Caco-2 (cell line): ENCODE measurements at regions not wholly inside any gene's neighbourhood (a gene's known extent, or its start where the extent isn't known, plus 50 kb on each side); places are given as distances from the start of the nearest gene placed in this dataset.

Experiments used
- BruUV-seq: library from RNA; stranded (reverse); fragments of 400-500 nt; replicated peaks from 2 replicates; lab custom pipeline; 2021; lab: Mats Ljungman, UMichigan
- CTCF ChIA-PET: fragments of 300-600 bp; sonication (Branson Sonifier 250); formaldehyde crosslinking; loops from one replicate; lab custom pipeline; 2022; ENCODE audit warnings: antibody characterized with exemption; lab: Charles Lee
- POLR2A ChIA-PET: fragments of 300-600 bp; sonication (Branson Sonifier 250); formaldehyde crosslinking; loops from one replicate; lab custom pipeline; 2022; ENCODE audit warnings: antibody characterized with exemption; lab: Charles Lee
- DNase-seq, 2 experiments: peaks; one replicate each; pipeline versions ENCODE4 v3.0.0 to v3.0.0-alpha.2; 2020 to 2022
- H3K27me3 ChIP-seq: replicated peaks from 2 replicates; pipeline ENCODE4 v1.6.0; 2011; ENCODE audit warnings: low read length; ENCODE audit not compliant: control insufficient read depth, insufficient read depth
- H3K36me3 ChIP-seq: 2 replicates; pipeline ENCODE4 v1.5.1; 2011; ENCODE audit warnings: low read length; ENCODE audit not compliant: control insufficient read depth, insufficient read depth
- H3K4me1 ChIP-seq: fragments of 250-450 bp; sonication (Bioruptor Pico); 2 replicates; pipeline ENCODE4 v1.5.1; 2020; ENCODE audit warnings: mild to moderate bottlenecking
- H3K4me3 ChIP-seq: 2 replicates; pipeline ENCODE4 v1.5.1; 2011; ENCODE audit warnings: low read depth, mild to moderate bottlenecking, control low read depth, low read length
- H3K9me3 ChIP-seq: fragments of 250-450 bp; sonication (Bioruptor Pico); 2 replicates; pipeline ENCODE4 v1.5.1; 2020; ENCODE audit warnings: mild to moderate bottlenecking, moderate library complexity
- H3K27ac Mint-ChIP-seq: one replicate; pipeline ENCODE4 v1.8.0; 2022; ENCODE audit warnings: mixed read lengths; ENCODE audit not compliant: unreplicated experiment
- H3K27me3 Mint-ChIP-seq: one replicate; pipeline ENCODE4 v1.8.0; 2022; ENCODE audit warnings: mixed read lengths; ENCODE audit not compliant: insufficient read depth, unreplicated experiment
- H3K36me3 Mint-ChIP-seq: one replicate; pipeline ENCODE4 v1.8.0; 2022; ENCODE audit warnings: mild to moderate bottlenecking, mixed read lengths; ENCODE audit not compliant: insufficient read depth, unreplicated experiment
- H3K4me1 Mint-ChIP-seq: one replicate; pipeline ENCODE4 v1.8.0; 2022; ENCODE audit warnings: low read depth, mixed read lengths; ENCODE audit not compliant: unreplicated experiment
- H3K4me3 Mint-ChIP-seq: one replicate; pipeline ENCODE4 v1.8.0; 2022; ENCODE audit warnings: mild to moderate bottlenecking, moderate library complexity, mixed read lengths; ENCODE audit not compliant: unreplicated experiment
- H3K9me3 Mint-ChIP-seq: one replicate; pipeline ENCODE4 v1.8.0; 2022; ENCODE audit warnings: mixed read lengths; ENCODE audit not compliant: unreplicated experiment
- CTCF ChIP-seq, 2 experiments: fragments of 200-600 bp in 1 of 2; IDR thresholded peaks; 1 replicate in 1 of 2; 2 replicates in 1 of 2; pipeline versions ENCODE4 v1.5.1 to v1.8.0; 2011 to 2022; ENCODE audit warnings: antibody characterized with exemption in 1 of 2, control low read depth in 1 of 2, inconsistent platforms in 1 of 2, low read depth in 1 of 2, low read length in 1 of 2, mild to moderate bottlenecking in 1 of 2, moderate library complexity in 1 of 2; ENCODE audit not compliant: insufficient read depth in 1 of 2, severe bottlenecking in 1 of 2, unreplicated experiment in 1 of 2
- intact Hi-C: fragments of 100-400 bp; cut with micrococcal nuclease; formaldehyde crosslinking; loops from one replicate; pipeline ENCODE4 v1.10.0; 2022; ENCODE audit not compliant: unreplicated experiment

GRCh38 chr16:75854152-75854551, 127.9 kb upstream of the CPHXL start:
- intact Hi-C loops = no loop called here
- H3K27me3 ChIP-seq = no peaks in the 10 kb centered on the region
- POLR2A ChIA-PET = interaction anchor here (0.5 kb wide), 1 partner anchor 90 kb away, joined by 3 read pairs; no protein-coding TSS in a partner anchor
- H3K4me3 ChIP-seq = no peak overlapping the region
- H3K27me3 Mint-ChIP-seq = no peaks in the 10 kb centered on the region
- no TSS peak for BruUV-seq
- no peak overlapping the region for H3K4me3 Mint-ChIP-seq
- H3K36me3 ChIP-seq = no peaks in the 10 kb centered on the region; the same call in 1 of the 2 replicates
- TF ChIP-seq CTCF (IDR thresholded peaks at IDR 0.05; ENCODE audit: insufficient read depth in 1 of 2, low read depth in 1 of 2, low read length in 1 of 2, severe bottlenecking in 1 of 2, unreplicated experiment in 1 of 2) = no peak
- no peaks in the 10 kb centered on the region for H3K36me3 Mint-ChIP-seq
- DNase-seq = peak; percentile 24 to 38
- H3K4me1 ChIP-seq = peaks cover 10% of the 10 kb centered on the region
- H3K27ac Mint-ChIP-seq = no peak overlapping the region
- CTCF ChIA-PET = no interaction called here
- no peaks in the 10 kb centered on the region for H3K9me3 Mint-ChIP-seq
- peaks cover 14% of the 10 kb centered on the region for H3K4me1 Mint-ChIP-seq
- H3K9me3 ChIP-seq = no peaks in the 10 kb centered on the region

- Histone ChIP-seq H3K4me1 (0 out of 2 replicates have a peak, but pooled peaks cover 10% of the 10 kb centered on the region), H3K9me3 (no peaks in the 10 kb centered on the region), H3K36me3 (no peaks in the 10 kb centered on the region; the same call in 1 of the 2 replicates), H3K27me3 (no peaks in the 10 kb centered on the region), H3K4me3 (no peak overlapping the region)
- Mint-ChIP-seq H3K27ac (no peak overlapping the region), H3K36me3 (no peaks in the 10 kb centered on the region), H3K4me3 (no peak overlapping the region), H3K27me3 (no peaks in the 10 kb centered on the region), H3K9me3 (no peaks in the 10 kb centered on the region), H3K4me1 (no peaks in the 10 kb centered on the region)
- ChIA-PET POLR2A (no interaction called here), CTCF (no interaction called here)
- no peak for DNase-seq
- no peak for TF ChIP-seq CTCF (IDR thresholded peaks at IDR 0.05; ENCODE audit: insufficient read depth in 1 of 2, low read depth in 1 of 2, low read length in 1 of 2, severe bottlenecking in 1 of 2, unreplicated experiment in 1 of 2)
- no TSS peak for BruUV-seq
- intact Hi-C loops = no loop called here
Measured at GRCh38 chr16:75860326-75861053, 134.2 kb upstream of the CPHXL start.

- BruUV-seq = no TSS peak
- no peaks in the 10 kb centered on the region for H3K27me3 ChIP-seq
- 0 out of 2 replicates have a peak, but pooled peaks cover 10% of the 10 kb centered on the region for H3K4me1 ChIP-seq
- POLR2A ChIA-PET = no interaction called here
- H3K4me3 Mint-ChIP-seq = no peak overlapping the region
- H3K9me3 Mint-ChIP-seq = no peaks in the 10 kb centered on the region
- no peaks in the 10 kb centered on the region for H3K27me3 Mint-ChIP-seq
- H3K36me3 Mint-ChIP-seq = no peaks in the 10 kb centered on the region
- TF ChIP-seq CTCF (IDR thresholded peaks at IDR 0.05; ENCODE audit: insufficient read depth in 1 of 2, low read depth in 1 of 2, low read length in 1 of 2, severe bottlenecking in 1 of 2, unreplicated experiment in 1 of 2) = no peak
- no peak overlapping the region for H3K4me3 ChIP-seq
- H3K36me3 ChIP-seq = no peaks in the 10 kb centered on the region
- DNase-seq = no peak
- no peaks in the 10 kb centered on the region for H3K9me3 ChIP-seq
- CTCF ChIA-PET = no interaction called here
- H3K27ac Mint-ChIP-seq = no peak overlapping the region
- no peaks in the 10 kb centered on the region for H3K4me1 Mint-ChIP-seq
- intact Hi-C loops = no loop called here
Measured at GRCh38 chr16:75861311-75862097, 135.2 kb upstream of the CPHXL start.
